K562 (cell line): ENCODE measurements at regions not wholly inside any gene's neighbourhood (a gene's known extent, or its start where the extent isn't known, plus 50 kb on each side); places are given as distances from the start of the nearest gene placed in this dataset.

Experiments
- ATAC-seq: fragments of 200-7000 bp; cut with Tn5 transposase; 3 replicates; pipeline ENCODE4 v1.9.1; 2020; ENCODE audit warnings: moderate library complexity
- BruUV-seq: library from RNA; stranded (reverse); fragments of 400-500 nt; replicated peaks from 2 replicates; lab custom pipeline; 2021; lab: Mats Ljungman, UMichigan
- CTCF ChIA-PET: fragments of 300-600 bp; formaldehyde crosslinking; extraction: SDS; loops from one replicate; lab custom pipeline; 2021; ENCODE audit warnings: low intra/inter-chr PET ratio; lab: Yijun Ruan, JAX
- POLR2A ChIA-PET: fragments of 300-600, 350-650 bp; sonication (Branson Sonifier 250); formaldehyde crosslinking; extraction: SDS; loops from one replicate; lab custom pipeline; 2021; ENCODE audit warnings: antibody characterized with exemption, inconsistent platforms; lab: Yijun Ruan, JAX
- DNase-seq, 4 experiments: peaks; one replicate each; pipeline versions ENCODE4 v3.0.0 to v3.0.0-alpha.2; 2011 to 2018; ENCODE audit warnings: low spot score in 3 of 4, mixed read lengths in 3 of 4; ENCODE audit errors: extremely low read depth in 1 of 4
- FAIRE-seq: peaks from 2 replicates; lab custom pipeline; 2011; peaks lifted over from hg19 to GRCh38; lab: Jason Lieb, UNC
- H2AFZ ChIP-seq: 2 replicates; pipeline ENCODE4 v1.6.0; 2011; ENCODE audit warnings: low read depth, low read length, control low read depth, inconsistent platforms
- H3K27ac ChIP-seq: fragments of 200-600 bp; 3 replicates; pipeline ENCODE4 v1.8.0; 2011; ENCODE audit warnings: low read depth, mild to moderate bottlenecking, control low read depth, inconsistent platforms, low read length, moderate library complexity, mixed read lengths; ENCODE audit errors: extremely low read depth
- H3K27me3 ChIP-seq, 2 experiments: fragments of 300-600 bp in 1 of 2; 2 replicates in 1 of 2; 3 replicates in 1 of 2; pipeline versions ENCODE4 v1.6.0 to v1.8.0; 2011; ENCODE audit warnings: inconsistent platforms in 2 of 2, low read length in 2 of 2, mild to moderate bottlenecking in 1 of 2, mixed read lengths in 1 of 2, moderate library complexity in 1 of 2; ENCODE audit not compliant: control insufficient read depth in 2 of 2, insufficient read depth in 2 of 2
- H3K36me3 ChIP-seq: fragments of 300-600 bp; 3 replicates; pipeline ENCODE4 v1.8.0; 2011; ENCODE audit warnings: mild to moderate bottlenecking, low read length, inconsistent platforms; ENCODE audit not compliant: control insufficient read depth, insufficient read depth
- H3K4me1 ChIP-seq, 2 experiments: fragments of 200-600 bp in 1 of 2; replicated peaks in 1 of 2; 2 replicates in 1 of 2; 3 replicates in 1 of 2; pipeline versions ENCODE4 v1.5.1 to v1.8.0; 2011; ENCODE audit warnings: inconsistent platforms in 2 of 2, low read length in 2 of 2, mild to moderate bottlenecking in 1 of 2, mixed read lengths in 1 of 2, moderate library complexity in 1 of 2; ENCODE audit not compliant: control insufficient read depth in 2 of 2, insufficient read depth in 2 of 2
- H3K4me2 ChIP-seq: 2 replicates; pipeline ENCODE4 v1.6.1; 2011; ENCODE audit warnings: low read length, control low read depth, inconsistent platforms, mixed read lengths; ENCODE audit not compliant: insufficient read depth
- H3K4me3 ChIP-seq: fragments of 200-600 bp; sonication (generic), shearing (Covaris generic); 2 replicates; pipeline ENCODE4 v1.5.1; 2016; ENCODE audit warnings: control low read depth, inconsistent platforms
- H3K79me2 ChIP-seq: fragments of 200-600 bp; 3 replicates; pipeline ENCODE4 v1.8.0; 2011; ENCODE audit warnings: low read length, inconsistent platforms; ENCODE audit not compliant: control insufficient read depth, insufficient read depth
- H3K9ac ChIP-seq, 2 experiments: 2 replicates each; pipeline versions ENCODE4 v1.6.0 to v1.6.1; 2011; ENCODE audit warnings: low read depth in 2 of 2, low read length in 2 of 2, control low read depth in 1 of 2, inconsistent platforms in 1 of 2, mild to moderate bottlenecking in 1 of 2, mixed read lengths in 1 of 2; ENCODE audit not compliant: insufficient read depth in 1 of 2
- H3K9me1 ChIP-seq: one replicate; pipeline ENCODE4 v1.6.0; 2011; ENCODE audit warnings: inconsistent platforms, mild to moderate bottlenecking, low read length, moderate library complexity; ENCODE audit not compliant: control insufficient read depth, insufficient read depth
- H3K9me3 ChIP-seq: replicated peaks from 2 replicates; pipeline ENCODE4 v1.5.1; 2011; ENCODE audit warnings: low read depth, low read length, inconsistent platforms; ENCODE audit not compliant: control insufficient read depth, insufficient read depth
- H4K20me1 ChIP-seq: replicated peaks from 2 replicates; pipeline ENCODE4 v1.6.1; 2011; ENCODE audit warnings: low read length, inconsistent platforms, mixed read lengths; ENCODE audit not compliant: control insufficient read depth, insufficient read depth
- HNRNPH1 ChIP-seq: fragments of 200-400 bp; formaldehyde crosslinking; optimal IDR thresholded peaks from 2 replicates; pipeline ENCODE3; 2017; ENCODE audit warnings: low read depth, mild to moderate bottlenecking, low read length, moderate library complexity
- MAFK ChIP-seq: IDR thresholded peaks from 2 replicates; pipeline ENCODE4 v1.6.1; 2011; ENCODE audit warnings: low read length, improper control_type of control experiment
- PHB ChIP-seq: fragments of 250-450 bp; sonication (Bioruptor Pico); IDR thresholded peaks from 2 replicates; pipeline ENCODE4 v1.5.0; 2021
- ZNF24 ChIP-seq: fragments of 450-650 bp; IDR thresholded peaks from 2 replicates; pipeline ENCODE4 v1.6.1; 2016
- WGBS: fragments of 100-300 bp; shearing (Covaris generic); methylation state at CpG from one replicate; pipeline ENCODE4 v1.1.6; 2016; ENCODE audit warnings: low coverage, mixed read lengths; ENCODE audit not compliant: insufficient coverage; ENCODE audit errors: missing lambda C conversion rate; 5-methylcytosine and 5-hydroxymethylcytosine counted together
- in situ Hi-C: fragments of 300-500 bp; cut with MboI; formaldehyde crosslinking; loops from 4 replicates; pipeline ENCODE4 v1.15.0; 2018; ENCODE audit warnings: inconsistent platforms, mixed read lengths
- intact Hi-C: fragments of 100-400 bp; cut with micrococcal nuclease; formaldehyde crosslinking; loops from 2 replicates; pipeline ENCODE4 v1.14.2; 2022
- TF ChIP-seq, protein P1 (sequence below), 2 experiments: fragments of 450-650 bp; IDR thresholded peaks; 2 replicates each; pipeline ENCODE4 v1.6.1; 2016
- TF ChIP-seq, protein P2 (sequence below): fragments of 250-450 bp; sonication (Bioruptor Pico); IDR thresholded peaks from 2 replicates; pipeline ENCODE4 v1.9.0; 2021; ENCODE audit warnings: mild to moderate bottlenecking
- TF ChIP-seq, protein P3 (sequence below): fragments of 250-450 bp; sonication (Bioruptor Pico); IDR thresholded peaks from 2 replicates; pipeline ENCODE4 v1.8.0; 2022; ENCODE audit warnings: inconsistent platforms

DNA sequence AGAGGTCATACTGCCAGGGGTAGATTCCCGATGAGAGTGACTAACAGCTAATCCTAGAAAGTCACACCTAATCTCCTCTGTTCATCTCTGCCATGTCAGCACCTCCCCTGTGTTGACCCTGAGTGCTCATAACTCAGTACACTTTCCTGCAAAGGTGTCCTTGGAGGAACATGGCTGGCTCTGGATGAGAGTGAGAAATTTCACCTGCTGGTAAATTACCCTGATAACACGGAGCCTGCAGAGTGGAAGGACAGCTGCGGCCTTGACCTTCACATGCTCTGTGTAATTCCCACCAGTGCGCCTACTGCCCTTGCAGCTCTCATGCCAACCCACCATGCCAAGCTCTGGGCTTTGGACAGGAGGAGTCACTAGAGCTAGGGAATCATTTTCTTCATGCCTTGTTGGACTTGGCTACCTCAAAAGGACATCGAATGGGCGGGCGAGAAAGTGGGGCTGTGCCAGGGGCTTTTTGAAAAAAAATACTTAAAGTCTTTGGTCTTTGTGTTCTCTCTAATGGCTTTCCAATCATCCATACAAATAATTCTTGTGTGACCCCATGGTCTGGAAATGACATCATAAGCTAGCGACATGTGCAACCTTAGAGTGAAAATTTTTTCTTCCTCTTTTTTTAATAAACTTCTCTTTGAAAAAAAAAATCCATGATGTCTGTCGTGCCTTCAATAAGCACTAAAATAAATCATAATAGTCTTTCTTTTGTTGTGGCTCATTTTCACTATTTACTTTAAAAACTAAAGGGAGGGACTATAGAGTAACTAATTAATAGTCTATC is 319.9 kb downstream of the MYCN start:
- Histone ChIP-seq H3K27ac (no peak overlapping the region), H3K79me2 (no peaks in the 10 kb centered on the region), H3K27me3 (no peaks in the 10 kb centered on the region), H3K9me3 (no peaks in the 10 kb centered on the region), H2AFZ (no peak overlapping the region), H3K9ac (no peak overlapping the region), H3K9me1 (no peaks in the 10 kb centered on the region), H3K4me3 (no peak overlapping the region), H3K36me3 (no peaks in the 10 kb centered on the region), H3K4me2 (no peak overlapping the region), H4K20me1 (no peaks in the 10 kb centered on the region), H3K4me1 (no peaks in the 10 kb centered on the region)
- TF ChIP-seq, protein P1, sequence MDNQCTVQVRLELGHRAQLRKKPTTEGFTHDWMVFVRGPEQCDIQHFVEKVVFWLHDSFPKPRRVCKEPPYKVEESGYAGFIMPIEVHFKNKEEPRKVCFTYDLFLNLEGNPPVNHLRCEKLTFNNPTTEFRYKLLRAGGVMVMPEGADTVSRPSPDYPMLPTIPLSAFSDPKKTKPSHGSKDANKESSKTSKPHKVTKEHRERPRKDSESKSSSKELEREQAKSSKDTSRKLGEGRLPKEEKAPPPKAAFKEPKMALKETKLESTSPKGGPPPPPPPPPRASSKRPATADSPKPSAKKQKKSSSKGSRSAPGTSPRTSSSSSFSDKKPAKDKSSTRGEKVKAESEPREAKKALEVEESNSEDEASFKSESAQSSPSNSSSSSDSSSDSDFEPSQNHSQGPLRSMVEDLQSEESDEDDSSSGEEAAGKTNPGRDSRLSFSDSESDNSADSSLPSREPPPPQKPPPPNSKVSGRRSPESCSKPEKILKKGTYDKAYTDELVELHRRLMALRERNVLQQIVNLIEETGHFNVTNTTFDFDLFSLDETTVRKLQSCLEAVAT (IDR thresholded peaks at IDR 0.05): no peak
- TF ChIP-seq ZNF24 (no peak), MAFK (0 out of 2 replicates have a peak, but pooled peaks have one; percentile 20), PHB (CRISPR knock-in tag) (no peak), HNRNPH1 (no peak)
- TF ChIP-seq, protein P2, sequence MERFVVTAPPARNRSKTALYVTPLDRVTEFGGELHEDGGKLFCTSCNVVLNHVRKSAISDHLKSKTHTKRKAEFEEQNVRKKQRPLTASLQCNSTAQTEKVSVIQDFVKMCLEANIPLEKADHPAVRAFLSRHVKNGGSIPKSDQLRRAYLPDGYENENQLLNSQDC (CRISPR knock-in tag): no peak
- TF ChIP-seq, protein P3, sequence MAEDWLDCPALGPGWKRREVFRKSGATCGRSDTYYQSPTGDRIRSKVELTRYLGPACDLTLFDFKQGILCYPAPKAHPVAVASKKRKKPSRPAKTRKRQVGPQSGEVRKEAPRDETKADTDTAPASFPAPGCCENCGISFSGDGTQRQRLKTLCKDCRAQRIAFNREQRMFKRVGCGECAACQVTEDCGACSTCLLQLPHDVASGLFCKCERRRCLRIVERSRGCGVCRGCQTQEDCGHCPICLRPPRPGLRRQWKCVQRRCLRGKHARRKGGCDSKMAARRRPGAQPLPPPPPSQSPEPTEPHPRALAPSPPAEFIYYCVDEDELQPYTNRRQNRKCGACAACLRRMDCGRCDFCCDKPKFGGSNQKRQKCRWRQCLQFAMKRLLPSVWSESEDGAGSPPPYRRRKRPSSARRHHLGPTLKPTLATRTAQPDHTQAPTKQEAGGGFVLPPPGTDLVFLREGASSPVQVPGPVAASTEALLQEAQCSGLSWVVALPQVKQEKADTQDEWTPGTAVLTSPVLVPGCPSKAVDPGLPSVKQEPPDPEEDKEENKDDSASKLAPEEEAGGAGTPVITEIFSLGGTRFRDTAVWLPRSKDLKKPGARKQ (CRISPR knock-in tag): no peak
- ATAC-seq (no peak), DNase-seq (no peak), FAIRE-seq (no peak)
- intact Hi-C loops (no loop called here), in situ Hi-C loops (no loop called here)
- POLR2A ChIA-PET: no interaction called here
- CTCF ChIA-PET: interaction anchor here (0.7 kb wide), 1 partner anchor 25 kb away, joined by 3 read pairs; no protein-coding TSS in a partner anchor
- 1% methylated on average over 9 of the region's 9 CpGs for WGBS
- no TSS peak for BruUV-seq
